Osteoblast (primary cell): ENCODE measurements at regions not wholly inside any gene's neighbourhood (a gene's known extent, or its start where the extent isn't known, plus 50 kb on each side); places are given as distances from the start of the nearest gene placed in this dataset.

Experiments
- DNase-seq: peaks from one replicate; pipeline ENCODE4 v3.0.0; 2011; ENCODE audit warnings: low spot score, mixed read lengths; ENCODE audit not compliant: insufficient read length; ENCODE audit errors: missing footprints
- H2AFZ ChIP-seq: 2 replicates; pipeline ENCODE4 v1.6.0; 2011; ENCODE audit warnings: mild to moderate bottlenecking, low read length
- H3K27ac ChIP-seq: 2 replicates; pipeline ENCODE4 v1.5.1; 2011; ENCODE audit warnings: mild to moderate bottlenecking, low read depth, low read length, moderate library complexity
- H3K27me3 ChIP-seq: 2 replicates; pipeline ENCODE4 v1.6.0; 2012; ENCODE audit warnings: mild to moderate bottlenecking, control low read depth, inconsistent platforms, low read length, moderate library complexity; ENCODE audit not compliant: insufficient read depth
- H3K36me3 ChIP-seq: 2 replicates; pipeline ENCODE4 v1.5.1; 2011; ENCODE audit warnings: mild to moderate bottlenecking, low read length, control low read depth, moderate library complexity; ENCODE audit not compliant: insufficient read depth
- H3K4me1 ChIP-seq: 2 replicates; pipeline ENCODE4 v1.5.1; 2011; ENCODE audit warnings: mild to moderate bottlenecking, low read length, control low read depth, moderate library complexity; ENCODE audit not compliant: insufficient read depth
- H3K4me2 ChIP-seq: 2 replicates; pipeline ENCODE4 v1.6.0; 2011; ENCODE audit warnings: mild to moderate bottlenecking, low read length; ENCODE audit not compliant: insufficient read depth
- H3K4me3 ChIP-seq: fragments of 200-600 bp; sonication (generic); 3 replicates; pipeline ENCODE4 v1.5.1; 2012; ENCODE audit warnings: mild to moderate bottlenecking, low read length, inconsistent platforms; ENCODE audit not compliant: insufficient read depth
- H3K79me2 ChIP-seq: 2 replicates; pipeline ENCODE4 v1.6.0; 2012; ENCODE audit warnings: mild to moderate bottlenecking, low read length, control low read depth, inconsistent platforms; ENCODE audit not compliant: insufficient read depth
- H3K9me3 ChIP-seq: 2 replicates; pipeline ENCODE4 v1.5.1; 2011; ENCODE audit warnings: low read depth, low read length, control low read depth
- H4K20me1 ChIP-seq: 2 replicates; pipeline ENCODE4 v1.6.0; 2012; ENCODE audit warnings: mild to moderate bottlenecking, low read length, control low read depth; ENCODE audit not compliant: insufficient read depth
- TF ChIP-seq, protein P1 (sequence below): IDR thresholded peaks from 2 replicates; pipeline ENCODE4 v1.5.1; 2011; ENCODE audit warnings: mild to moderate bottlenecking, low read depth, low read length, moderate library complexity; ENCODE audit errors: extremely low read depth

DNA sequence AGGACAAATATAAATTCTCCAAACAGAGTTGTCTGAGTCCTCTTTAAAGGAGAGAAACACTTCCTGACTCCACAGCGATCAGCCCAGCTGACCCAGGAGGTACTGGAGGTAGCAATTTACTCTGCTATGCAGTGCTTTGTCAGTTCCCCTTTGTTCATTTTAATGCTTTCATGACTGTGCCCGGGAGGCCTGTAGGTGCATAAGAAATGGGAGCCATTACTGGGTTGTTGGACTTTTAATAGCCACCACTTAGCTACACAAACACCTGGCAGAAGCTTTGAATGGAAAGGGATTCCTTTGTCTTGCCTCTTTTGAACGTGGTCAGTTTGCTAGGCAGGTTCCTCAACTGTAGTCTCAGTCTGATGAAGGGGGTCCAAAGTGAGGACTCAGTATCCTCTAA is 59.0 kb upstream of the AFF2 start:
- Histone ChIP-seq H3K36me3 (no peaks in the 10 kb centered on the region), H3K9me3 (peaks cover 9% of the 10 kb centered on the region), H4K20me1 (no peaks in the 10 kb centered on the region), H3K27ac (no peak overlapping the region), H3K4me3 (no peak overlapping the region), H3K79me2 (no peaks in the 10 kb centered on the region), H3K4me2 (no peak overlapping the region), H3K4me1 (no peaks in the 10 kb centered on the region), H2AFZ (no peak overlapping the region), H3K27me3 (no peaks in the 10 kb centered on the region)
- TF ChIP-seq, protein P1, sequence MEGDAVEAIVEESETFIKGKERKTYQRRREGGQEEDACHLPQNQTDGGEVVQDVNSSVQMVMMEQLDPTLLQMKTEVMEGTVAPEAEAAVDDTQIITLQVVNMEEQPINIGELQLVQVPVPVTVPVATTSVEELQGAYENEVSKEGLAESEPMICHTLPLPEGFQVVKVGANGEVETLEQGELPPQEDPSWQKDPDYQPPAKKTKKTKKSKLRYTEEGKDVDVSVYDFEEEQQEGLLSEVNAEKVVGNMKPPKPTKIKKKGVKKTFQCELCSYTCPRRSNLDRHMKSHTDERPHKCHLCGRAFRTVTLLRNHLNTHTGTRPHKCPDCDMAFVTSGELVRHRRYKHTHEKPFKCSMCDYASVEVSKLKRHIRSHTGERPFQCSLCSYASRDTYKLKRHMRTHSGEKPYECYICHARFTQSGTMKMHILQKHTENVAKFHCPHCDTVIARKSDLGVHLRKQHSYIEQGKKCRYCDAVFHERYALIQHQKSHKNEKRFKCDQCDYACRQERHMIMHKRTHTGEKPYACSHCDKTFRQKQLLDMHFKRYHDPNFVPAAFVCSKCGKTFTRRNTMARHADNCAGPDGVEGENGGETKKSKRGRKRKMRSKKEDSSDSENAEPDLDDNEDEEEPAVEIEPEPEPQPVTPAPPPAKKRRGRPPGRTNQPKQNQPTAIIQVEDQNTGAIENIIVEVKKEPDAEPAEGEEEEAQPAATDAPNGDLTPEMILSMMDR = no peak
- no peak for DNase-seq

DNA sequence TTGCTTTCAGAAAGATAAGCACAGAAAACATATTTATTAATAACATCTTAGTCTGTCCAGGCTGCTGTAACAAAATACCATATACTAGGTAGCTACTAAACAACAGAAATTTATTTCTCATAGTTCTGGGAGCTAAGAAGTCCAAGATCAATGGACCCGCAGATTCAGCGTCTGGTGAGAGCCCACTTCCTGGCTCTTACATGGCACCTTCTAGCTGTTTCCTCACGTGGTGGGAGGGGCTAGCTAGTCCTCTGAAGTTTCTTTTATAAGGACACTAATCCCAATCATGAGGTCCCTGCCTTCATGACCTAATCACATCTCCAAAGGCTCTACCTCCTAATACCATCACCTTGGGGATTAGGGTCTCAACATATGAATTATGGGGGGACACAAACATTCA is 57.2 kb upstream of the AFF2 start:
- Histone ChIP-seq H4K20me1 (no peaks in the 10 kb centered on the region), H3K27me3 (no peaks in the 10 kb centered on the region), H3K36me3 (no peaks in the 10 kb centered on the region), H3K4me1 (no peaks in the 10 kb centered on the region), H3K4me3 (no peak overlapping the region), H3K27ac (no peak overlapping the region), H3K9me3 (peaks cover 9% of the 10 kb centered on the region), H3K79me2 (no peaks in the 10 kb centered on the region), H2AFZ (no peak overlapping the region), H3K4me2 (no peak overlapping the region)
- TF ChIP-seq, protein P1 = no peak
- DNase-seq = no peak

- Histone ChIP-seq H3K4me2 (no peak overlapping the region), H2AFZ (no peak overlapping the region), H3K36me3 (no peaks in the 10 kb centered on the region), H3K4me3 (no peak overlapping the region), H4K20me1 (no peaks in the 10 kb centered on the region), H3K27ac (no peak overlapping the region), H3K27me3 (no peaks in the 10 kb centered on the region), H3K4me1 (no peaks in the 10 kb centered on the region), H3K9me3 (no peaks in the 10 kb centered on the region), H3K79me2 (no peaks in the 10 kb centered on the region)
- DNase-seq = no peak
- TF ChIP-seq, protein P1 = no peak
Observed at GRCh38 chrX:148448686-148449085, 51.7 kb upstream of the AFF2 start.
